K562 (cell line): ENCODE measurements at regions not wholly inside any gene's neighbourhood (a gene's known extent, or its start where the extent isn't known, plus 50 kb on each side); places are given as distances from the start of the nearest gene placed in this dataset.

Experiments used
- ATAC-seq: fragments of 200-7000 bp; cut with Tn5 transposase; 3 replicates; pipeline ENCODE4 v1.9.1; 2020; ENCODE audit warnings: moderate library complexity
- BruUV-seq: library from RNA; stranded (reverse); fragments of 400-500 nt; replicated peaks from 2 replicates; lab custom pipeline; 2021; lab: Mats Ljungman, UMichigan
- CTCF ChIA-PET: fragments of 300-600 bp; formaldehyde crosslinking; extraction: SDS; loops from one replicate; lab custom pipeline; 2021; ENCODE audit warnings: low intra/inter-chr PET ratio; lab: Yijun Ruan, JAX
- POLR2A ChIA-PET: fragments of 300-600, 350-650 bp; sonication (Branson Sonifier 250); formaldehyde crosslinking; extraction: SDS; loops from one replicate; lab custom pipeline; 2021; ENCODE audit warnings: antibody characterized with exemption, inconsistent platforms; lab: Yijun Ruan, JAX
- DNase-seq, 4 experiments: peaks; one replicate each; pipeline versions ENCODE4 v3.0.0 to v3.0.0-alpha.2; 2011 to 2018; ENCODE audit warnings: low spot score in 3 of 4, mixed read lengths in 3 of 4; ENCODE audit errors: extremely low read depth in 1 of 4
- FAIRE-seq: peaks from 2 replicates; lab custom pipeline; 2011; peaks lifted over from hg19 to GRCh38; lab: Jason Lieb, UNC
- H2AFZ ChIP-seq: 2 replicates; pipeline ENCODE4 v1.6.0; 2011; ENCODE audit warnings: low read depth, low read length, control low read depth, inconsistent platforms
- H3K27ac ChIP-seq: fragments of 200-600 bp; 3 replicates; pipeline ENCODE4 v1.8.0; 2011; ENCODE audit warnings: low read depth, mild to moderate bottlenecking, control low read depth, inconsistent platforms, low read length, moderate library complexity, mixed read lengths; ENCODE audit errors: extremely low read depth
- H3K27me3 ChIP-seq, 2 experiments: fragments of 300-600 bp in 1 of 2; 2 replicates in 1 of 2; 3 replicates in 1 of 2; pipeline versions ENCODE4 v1.6.0 to v1.8.0; 2011; ENCODE audit warnings: inconsistent platforms in 2 of 2, low read length in 2 of 2, mild to moderate bottlenecking in 1 of 2, mixed read lengths in 1 of 2, moderate library complexity in 1 of 2; ENCODE audit not compliant: control insufficient read depth in 2 of 2, insufficient read depth in 2 of 2
- H3K36me3 ChIP-seq: fragments of 300-600 bp; 3 replicates; pipeline ENCODE4 v1.8.0; 2011; ENCODE audit warnings: mild to moderate bottlenecking, low read length, inconsistent platforms; ENCODE audit not compliant: control insufficient read depth, insufficient read depth
- H3K4me1 ChIP-seq, 2 experiments: fragments of 200-600 bp in 1 of 2; replicated peaks in 1 of 2; 2 replicates in 1 of 2; 3 replicates in 1 of 2; pipeline versions ENCODE4 v1.5.1 to v1.8.0; 2011; ENCODE audit warnings: inconsistent platforms in 2 of 2, low read length in 2 of 2, mild to moderate bottlenecking in 1 of 2, mixed read lengths in 1 of 2, moderate library complexity in 1 of 2; ENCODE audit not compliant: control insufficient read depth in 2 of 2, insufficient read depth in 2 of 2
- H3K4me2 ChIP-seq: 2 replicates; pipeline ENCODE4 v1.6.1; 2011; ENCODE audit warnings: low read length, control low read depth, inconsistent platforms, mixed read lengths; ENCODE audit not compliant: insufficient read depth
- H3K4me3 ChIP-seq: fragments of 200-600 bp; sonication (generic), shearing (Covaris generic); 2 replicates; pipeline ENCODE4 v1.5.1; 2016; ENCODE audit warnings: control low read depth, inconsistent platforms
- H3K79me2 ChIP-seq: fragments of 200-600 bp; 3 replicates; pipeline ENCODE4 v1.8.0; 2011; ENCODE audit warnings: low read length, inconsistent platforms; ENCODE audit not compliant: control insufficient read depth, insufficient read depth
- H3K9ac ChIP-seq, 2 experiments: 2 replicates each; pipeline versions ENCODE4 v1.6.0 to v1.6.1; 2011; ENCODE audit warnings: low read depth in 2 of 2, low read length in 2 of 2, control low read depth in 1 of 2, inconsistent platforms in 1 of 2, mild to moderate bottlenecking in 1 of 2, mixed read lengths in 1 of 2; ENCODE audit not compliant: insufficient read depth in 1 of 2
- H3K9me1 ChIP-seq: one replicate; pipeline ENCODE4 v1.6.0; 2011; ENCODE audit warnings: inconsistent platforms, mild to moderate bottlenecking, low read length, moderate library complexity; ENCODE audit not compliant: control insufficient read depth, insufficient read depth
- H3K9me3 ChIP-seq: replicated peaks from 2 replicates; pipeline ENCODE4 v1.5.1; 2011; ENCODE audit warnings: low read depth, low read length, inconsistent platforms; ENCODE audit not compliant: control insufficient read depth, insufficient read depth
- H4K20me1 ChIP-seq: replicated peaks from 2 replicates; pipeline ENCODE4 v1.6.1; 2011; ENCODE audit warnings: low read length, inconsistent platforms, mixed read lengths; ENCODE audit not compliant: control insufficient read depth, insufficient read depth
- ARID4B ChIP-seq: sonication (generic); formaldehyde crosslinking; IDR thresholded peaks from 2 replicates; pipeline ENCODE4 v1.8.0; 2022; ENCODE audit warnings: mild to moderate bottlenecking, missing genetic modification reagents
- BACH1 ChIP-seq: fragments of 200-800 bp; sonication (Bioruptor generic); IDR thresholded peaks from 2 replicates; pipeline ENCODE4 v1.6.1; 2016; ENCODE audit warnings: missing genetic modification characterization, missing compliant biosample characterization
- MEIS2 ChIP-seq: fragments of 450-650 bp; IDR thresholded peaks from 2 replicates; pipeline ENCODE4 v1.6.1; 2014; ENCODE audit warnings: mild to moderate bottlenecking; ENCODE audit not compliant: partially characterized antibody
- NR2C2 ChIP-seq, 2 experiments: fragments of 200-800 bp in 1 of 2; sonication (Bioruptor generic) in 1 of 2; sonication (generic) in 1 of 2; formaldehyde crosslinking in 1 of 2; IDR thresholded peaks; 2 replicates each; pipeline versions ENCODE4 v1.6.1 to v1.8.0; 2016 to 2022; ENCODE audit warnings: mild to moderate bottlenecking in 1 of 2, missing compliant biosample characterization in 1 of 2, missing genetic modification characterization in 1 of 2, missing genetic modification reagents in 1 of 2
- WGBS: fragments of 100-300 bp; shearing (Covaris generic); methylation state at CpG from one replicate; pipeline ENCODE4 v1.1.6; 2016; ENCODE audit warnings: low coverage, mixed read lengths; ENCODE audit not compliant: insufficient coverage; ENCODE audit errors: missing lambda C conversion rate; 5-methylcytosine and 5-hydroxymethylcytosine counted together
- in situ Hi-C: fragments of 300-500 bp; cut with MboI; formaldehyde crosslinking; loops from 4 replicates; pipeline ENCODE4 v1.15.0; 2018; ENCODE audit warnings: inconsistent platforms, mixed read lengths
- intact Hi-C: fragments of 100-400 bp; cut with micrococcal nuclease; formaldehyde crosslinking; loops from 2 replicates; pipeline ENCODE4 v1.14.2; 2022
- TF ChIP-seq, protein P1 (sequence below): sonication (generic); formaldehyde crosslinking; IDR thresholded peaks from 2 replicates; pipeline ENCODE4 v1.8.0; 2022; ENCODE audit warnings: mild to moderate bottlenecking, missing genetic modification reagents

- Histone ChIP-seq H3K4me1 (no peaks in the 10 kb centered on the region), H3K9me1 (no peaks in the 10 kb centered on the region), H3K9ac (no peak overlapping the region), H3K4me3 (no peak overlapping the region), H3K79me2 (no peaks in the 10 kb centered on the region), H3K36me3 (no peaks in the 10 kb centered on the region), H2AFZ (peak overlapping the region; percentile 18; the same call in 1 of the 2 replicates), H3K27me3 (no peaks in the 10 kb centered on the region), H3K27ac (no peak overlapping the region), H4K20me1 (no peaks in the 10 kb centered on the region), H3K9me3 (no peaks in the 10 kb centered on the region), H3K4me2 (peak overlapping the region; percentile 10; the same call in 1 of the 2 replicates)
- no TSS peak for BruUV-seq
- intact Hi-C loops (no loop called here), in situ Hi-C loops (loop anchor here (10.0 kb wide), 1 partner anchor 227 kb away; no protein-coding TSS in a partner anchor)
- CTCF ChIA-PET = no interaction called here
- DNase-seq = no peak
- no peak for FAIRE-seq
- 16% methylated on average over 7 of the region's 7 CpGs for WGBS
- POLR2A ChIA-PET = interaction anchor here (0.6 to 1.2 kb wide), 6 partner anchors 9 to 296 kb away, joined by 3 to 5 read pairs (median 3); no protein-coding TSS in a partner anchor
- ATAC-seq = no peak
- TF ChIP-seq BACH1 (tag) = no peak
- no peak for TF ChIP-seq ARID4B (CRISPR knock-in tag)
- TF ChIP-seq NR2C2 (CRISPR knock-in tag; IDR thresholded peaks at IDR 0.05) = no peak
- TF ChIP-seq NR2C2 (tag; IDR thresholded peaks at IDR 0.05) = no peak
- TF ChIP-seq, protein P1, sequence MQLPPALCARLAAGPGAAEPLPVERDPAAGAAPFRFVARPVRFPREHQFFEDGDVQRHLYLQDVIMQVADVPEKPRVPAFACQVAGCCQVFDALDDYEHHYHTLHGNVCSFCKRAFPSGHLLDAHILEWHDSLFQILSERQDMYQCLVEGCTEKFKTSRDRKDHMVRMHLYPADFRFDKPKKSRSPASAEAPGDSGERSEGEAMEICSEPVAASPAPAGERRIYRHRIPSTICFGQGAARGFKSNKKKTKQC = no peak
- no peak for TF ChIP-seq MEIS2
Measured at GRCh38 chr6:137717074-137718073, 149.7 kb upstream of the TNFAIP3 start.
